GM12874 (cell line): ENCODE measurements at regions not wholly inside any gene's neighbourhood (a gene's known extent, or its start where the extent isn't known, plus 50 kb on each side); places are given as distances from the start of the nearest gene placed in this dataset.

Experiments used
- CTCF ChIP-seq: IDR thresholded peaks from 2 replicates; pipeline ENCODE4 v1.5.1; 2011; ENCODE audit warnings: low read depth, mild to moderate bottlenecking, control low read depth, low read length, moderate library complexity; ENCODE audit not compliant: insufficient read depth

GRCh38 chr14:104506461-104507253 is 72.9 kb upstream of the C14orf180 start:
- TF ChIP-seq CTCF, result no peak

DNA sequence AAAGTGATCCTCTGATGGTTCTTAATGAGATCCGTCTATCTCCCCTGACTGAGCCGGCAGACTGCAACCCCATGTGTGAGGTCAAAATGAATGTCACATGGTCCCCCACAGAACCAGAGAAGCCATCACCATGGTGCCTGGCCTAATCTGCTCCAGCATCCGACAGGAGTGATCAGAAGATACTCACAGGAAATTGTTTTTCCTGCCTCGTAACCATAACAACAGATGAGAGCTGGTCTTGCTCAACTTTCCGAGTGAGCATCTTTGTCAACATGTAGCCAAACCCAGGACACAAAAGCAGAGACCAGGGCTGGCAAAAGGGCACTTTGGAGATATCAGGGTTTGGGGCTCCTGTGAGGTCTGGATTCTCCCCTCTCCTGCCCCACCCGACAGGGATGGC is 72.1 kb upstream of the C14orf180 start:
- no peak for TF ChIP-seq CTCF

- no peak for TF ChIP-seq CTCF
These were observed 69.9 kb upstream of the C14orf180 start for GRCh38 chr14:104509673-104510072.

- TF ChIP-seq CTCF, result no peak
These were observed 69.3 kb upstream of the C14orf180 start for GRCh38 chr14:104510216-104510615.

DNA sequence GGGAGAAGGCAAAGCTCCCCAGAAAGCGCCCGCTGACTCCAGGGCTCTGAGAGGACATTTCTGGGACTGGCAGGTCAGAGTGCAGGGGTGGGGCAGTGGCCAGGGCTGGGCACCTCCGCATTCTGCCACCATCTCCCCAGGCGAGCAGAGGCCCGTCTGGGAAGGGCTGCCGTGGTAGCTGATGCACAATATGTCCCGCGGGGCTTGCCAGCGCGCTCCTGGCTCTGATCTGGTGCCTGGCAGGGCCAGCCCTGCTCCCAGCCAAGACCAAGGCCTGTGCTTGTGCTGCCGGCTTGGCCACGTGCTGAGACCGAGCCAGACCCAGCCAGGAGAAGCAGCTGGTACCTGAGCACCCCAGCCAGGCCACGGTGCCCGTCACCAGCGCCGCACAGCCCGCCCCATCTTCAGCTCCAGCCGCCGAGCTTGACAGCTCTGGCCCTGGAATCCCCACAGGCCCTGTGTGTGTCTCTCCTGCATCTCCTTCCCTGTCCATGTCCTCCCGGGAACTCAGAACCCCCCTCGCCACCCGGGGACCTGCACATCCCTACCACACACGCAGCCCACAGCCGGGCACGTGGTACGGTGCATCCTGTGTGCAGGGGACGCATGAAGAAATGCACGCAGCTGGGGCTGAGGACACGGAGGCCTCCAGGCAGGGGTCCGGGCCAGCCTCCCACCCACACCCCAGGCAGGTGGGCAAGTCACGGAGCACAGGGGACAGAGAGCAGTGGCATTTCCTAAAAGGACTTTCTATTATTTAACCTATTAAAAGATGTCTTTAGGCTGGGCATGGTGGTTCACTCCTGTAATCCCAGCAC is 68.6 kb upstream of the C14orf180 start:
- TF ChIP-seq CTCF, result no peak

GRCh38 chr14:104512061-104512460 is 67.5 kb upstream of the C14orf180 start:
- no peak for TF ChIP-seq CTCF

DNA sequence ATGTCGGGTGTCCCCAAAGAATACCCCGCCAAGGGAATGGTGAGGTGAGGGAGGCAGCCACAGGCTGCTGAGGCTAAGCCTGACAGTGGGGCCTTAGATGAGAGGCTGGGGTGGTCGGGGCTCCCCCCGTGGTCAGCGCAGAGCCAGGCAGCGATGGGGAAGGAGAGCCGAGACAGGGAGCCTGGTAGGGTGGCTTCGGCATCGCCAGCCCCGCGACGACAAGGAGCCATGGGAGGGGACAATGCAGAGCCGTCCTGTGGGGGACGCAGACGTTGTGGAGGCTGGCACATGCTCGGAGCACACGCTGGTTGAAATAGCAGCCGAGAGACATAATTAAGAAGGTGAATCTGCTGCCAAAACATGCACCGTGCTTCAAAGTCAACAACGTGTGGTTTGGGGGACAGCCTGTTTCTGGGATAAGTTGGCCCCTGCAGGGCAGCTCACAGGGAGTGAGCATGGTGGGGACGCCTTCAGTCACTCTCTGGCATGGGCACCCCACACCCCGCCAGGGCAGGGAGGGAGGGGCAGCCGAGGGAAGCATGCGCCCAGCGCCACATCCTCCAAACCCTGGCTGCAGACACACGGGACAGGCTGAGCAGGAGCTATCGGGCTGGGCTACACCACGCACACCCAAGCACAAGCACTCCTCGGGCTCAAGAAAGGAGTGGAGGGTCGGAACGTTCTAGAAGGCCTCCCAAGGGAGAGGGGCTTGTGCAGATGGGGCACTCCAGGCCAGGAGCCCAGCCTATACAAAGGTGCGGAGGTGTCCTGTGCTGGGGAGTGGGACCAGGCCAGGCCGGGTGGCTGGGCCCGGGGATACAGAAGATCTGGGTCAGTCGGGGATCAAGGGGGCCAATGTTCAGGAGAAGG is 66.6 kb upstream of the C14orf180 start:
- TF ChIP-seq CTCF, result no peak
